K562 (cell line): ENCODE measurements at regions not wholly inside any gene's neighbourhood (a gene's known extent, or its start where the extent isn't known, plus 50 kb on each side); places are given as distances from the start of the nearest gene placed in this dataset.
"Not testable (repeated sequence)": the region's sequence is repeated elsewhere in the genome, so short reads cannot be mapped to it uniquely, and the experiment has no call there.

ENCODE experiments used
- ATAC-seq: fragments of 200-7000 bp; cut with Tn5 transposase; 3 replicates; pipeline ENCODE4 v1.9.1; 2020; ENCODE audit warnings: moderate library complexity
- BruUV-seq: library from RNA; stranded (reverse); fragments of 400-500 nt; replicated peaks from 2 replicates; lab custom pipeline; 2021; lab: Mats Ljungman, UMichigan
- CTCF ChIA-PET: fragments of 300-600 bp; formaldehyde crosslinking; extraction: SDS; loops from one replicate; lab custom pipeline; 2021; ENCODE audit warnings: low intra/inter-chr PET ratio; lab: Yijun Ruan, JAX
- POLR2A ChIA-PET: fragments of 300-600, 350-650 bp; sonication (Branson Sonifier 250); formaldehyde crosslinking; extraction: SDS; loops from one replicate; lab custom pipeline; 2021; ENCODE audit warnings: antibody characterized with exemption, inconsistent platforms; lab: Yijun Ruan, JAX
- DNase-seq, 4 experiments: peaks; one replicate each; pipeline versions ENCODE4 v3.0.0 to v3.0.0-alpha.2; 2011 to 2018; ENCODE audit warnings: low spot score in 3 of 4, mixed read lengths in 3 of 4; ENCODE audit errors: extremely low read depth in 1 of 4
- FAIRE-seq: peaks from 2 replicates; lab custom pipeline; 2011; peaks lifted over from hg19 to GRCh38; lab: Jason Lieb, UNC
- H2AFZ ChIP-seq: 2 replicates; pipeline ENCODE4 v1.6.0; 2011; ENCODE audit warnings: low read depth, low read length, control low read depth, inconsistent platforms
- H3K27ac ChIP-seq: fragments of 200-600 bp; 3 replicates; pipeline ENCODE4 v1.8.0; 2011; ENCODE audit warnings: low read depth, mild to moderate bottlenecking, control low read depth, inconsistent platforms, low read length, moderate library complexity, mixed read lengths; ENCODE audit errors: extremely low read depth
- H3K27me3 ChIP-seq, 2 experiments: fragments of 300-600 bp in 1 of 2; 2 replicates in 1 of 2; 3 replicates in 1 of 2; pipeline versions ENCODE4 v1.6.0 to v1.8.0; 2011; ENCODE audit warnings: inconsistent platforms in 2 of 2, low read length in 2 of 2, mild to moderate bottlenecking in 1 of 2, mixed read lengths in 1 of 2, moderate library complexity in 1 of 2; ENCODE audit not compliant: control insufficient read depth in 2 of 2, insufficient read depth in 2 of 2
- H3K36me3 ChIP-seq: fragments of 300-600 bp; 3 replicates; pipeline ENCODE4 v1.8.0; 2011; ENCODE audit warnings: mild to moderate bottlenecking, low read length, inconsistent platforms; ENCODE audit not compliant: control insufficient read depth, insufficient read depth
- H3K4me1 ChIP-seq, 2 experiments: fragments of 200-600 bp in 1 of 2; replicated peaks in 1 of 2; 2 replicates in 1 of 2; 3 replicates in 1 of 2; pipeline versions ENCODE4 v1.5.1 to v1.8.0; 2011; ENCODE audit warnings: inconsistent platforms in 2 of 2, low read length in 2 of 2, mild to moderate bottlenecking in 1 of 2, mixed read lengths in 1 of 2, moderate library complexity in 1 of 2; ENCODE audit not compliant: control insufficient read depth in 2 of 2, insufficient read depth in 2 of 2
- H3K4me2 ChIP-seq: 2 replicates; pipeline ENCODE4 v1.6.1; 2011; ENCODE audit warnings: low read length, control low read depth, inconsistent platforms, mixed read lengths; ENCODE audit not compliant: insufficient read depth
- H3K4me3 ChIP-seq: fragments of 200-600 bp; sonication (generic), shearing (Covaris generic); 2 replicates; pipeline ENCODE4 v1.5.1; 2016; ENCODE audit warnings: control low read depth, inconsistent platforms
- H3K79me2 ChIP-seq: fragments of 200-600 bp; 3 replicates; pipeline ENCODE4 v1.8.0; 2011; ENCODE audit warnings: low read length, inconsistent platforms; ENCODE audit not compliant: control insufficient read depth, insufficient read depth
- H3K9ac ChIP-seq, 2 experiments: 2 replicates each; pipeline versions ENCODE4 v1.6.0 to v1.6.1; 2011; ENCODE audit warnings: low read depth in 2 of 2, low read length in 2 of 2, control low read depth in 1 of 2, inconsistent platforms in 1 of 2, mild to moderate bottlenecking in 1 of 2, mixed read lengths in 1 of 2; ENCODE audit not compliant: insufficient read depth in 1 of 2
- H3K9me1 ChIP-seq: one replicate; pipeline ENCODE4 v1.6.0; 2011; ENCODE audit warnings: inconsistent platforms, mild to moderate bottlenecking, low read length, moderate library complexity; ENCODE audit not compliant: control insufficient read depth, insufficient read depth
- H3K9me3 ChIP-seq: replicated peaks from 2 replicates; pipeline ENCODE4 v1.5.1; 2011; ENCODE audit warnings: low read depth, low read length, inconsistent platforms; ENCODE audit not compliant: control insufficient read depth, insufficient read depth
- H4K20me1 ChIP-seq: replicated peaks from 2 replicates; pipeline ENCODE4 v1.6.1; 2011; ENCODE audit warnings: low read length, inconsistent platforms, mixed read lengths; ENCODE audit not compliant: control insufficient read depth, insufficient read depth
- ATF1 ChIP-seq, 2 experiments: fragments of 450-650 bp in 1 of 2; IDR thresholded peaks; 2 replicates each; pipeline ENCODE4 v1.6.1; 2016; ENCODE audit warnings: missing compliant biosample characterization in 1 of 2, missing genetic modification characterization in 1 of 2
- KDM2B ChIP-seq: fragments of 250-450 bp; sonication (Bioruptor Pico); IDR thresholded peaks from 2 replicates; pipeline ENCODE4 v1.8.0; 2021; ENCODE audit warnings: mild to moderate bottlenecking, moderate library complexity
- PTRF ChIP-seq: fragments of 450-650 bp; IDR thresholded peaks from 2 replicates; pipeline ENCODE4 v1.6.1; 2016; ENCODE audit warnings: mild to moderate bottlenecking, missing genetic modification characterization, missing compliant biosample characterization
- TBP ChIP-seq: optimal IDR thresholded peaks from 2 replicates; pipeline ENCODE3; 2011; ENCODE audit warnings: low read depth, low read length, improper control_type of control experiment
- TRIM25 ChIP-seq: fragments of 450-650 bp; IDR thresholded peaks from 2 replicates; pipeline ENCODE4 v1.7.0; 2016; ENCODE audit warnings: borderline replicate concordance
- ZNF766 ChIP-seq: fragments of 200-800 bp; sonication (Bioruptor generic); conservative IDR thresholded peaks from 2 replicates; pipeline ENCODE4 v1.6.1; 2016; ENCODE audit warnings: missing genetic modification characterization, missing compliant biosample characterization
- WGBS: fragments of 100-300 bp; shearing (Covaris generic); methylation state at CpG from one replicate; pipeline ENCODE4 v1.1.6; 2016; ENCODE audit warnings: low coverage, mixed read lengths; ENCODE audit not compliant: insufficient coverage; ENCODE audit errors: missing lambda C conversion rate; 5-methylcytosine and 5-hydroxymethylcytosine counted together
- in situ Hi-C: fragments of 300-500 bp; cut with MboI; formaldehyde crosslinking; loops from 4 replicates; pipeline ENCODE4 v1.15.0; 2018; ENCODE audit warnings: inconsistent platforms, mixed read lengths
- intact Hi-C: fragments of 100-400 bp; cut with micrococcal nuclease; formaldehyde crosslinking; loops from 2 replicates; pipeline ENCODE4 v1.14.2; 2022

- no peak for DNase-seq
- ChIA-PET CTCF (no interaction called here), POLR2A (no interaction called here)
- Histone ChIP-seq H3K36me3 (no peaks in the 10 kb centered on the region), H3K9me3 (no peaks in the 10 kb centered on the region; the same call in 1 of the 2 replicates), H3K9me1 (no peaks in the 10 kb centered on the region), H4K20me1 (no peaks in the 10 kb centered on the region), H3K4me2 (no peak overlapping the region), H3K79me2 (no peaks in the 10 kb centered on the region), H3K27me3 (no peaks in the 10 kb centered on the region), H3K4me1 (no peaks in the 10 kb centered on the region), H2AFZ (no peak overlapping the region), H3K27ac (no peak overlapping the region), H3K4me3 (no peak overlapping the region), H3K9ac (no peak overlapping the region)
- 4% methylated on average over 2 of the region's 2 CpGs for WGBS
- ATAC-seq = no peak
- intact Hi-C loops (no loop called here), in situ Hi-C loops (no loop called here)
- FAIRE-seq = no peak
- no TSS peak for BruUV-seq
- TF ChIP-seq ATF1 (CRISPR knock-in tag; IDR thresholded peaks at IDR 0.05) (no peak), ATF1 (tag; IDR thresholded peaks at IDR 0.05) (no peak), TRIM25 (no peak), KDM2B (no peak), TBP (no peak), PTRF (tag) (no peak), ZNF766 (CRISPR knock-in tag) (no peak)
Observed at GRCh38 chr4:167989815-167990214, 102.5 kb upstream of the ANXA10 start.

- POLR2A ChIA-PET, CTCF ChIA-PET, H3K27ac ChIP-seq, H3K79me2 ChIP-seq, H3K36me3 ChIP-seq, H3K9me3 ChIP-seq, ATAC-seq, H2AFZ ChIP-seq, in situ Hi-C loops, H3K4me1 ChIP-seq, H3K4me3 ChIP-seq, H3K9me1 ChIP-seq, H3K27me3 ChIP-seq, intact Hi-C loops, BruUV-seq, FAIRE-seq, H3K9ac ChIP-seq, DNase-seq, H4K20me1 ChIP-seq, H3K4me2 ChIP-seq: not testable (repeated sequence)
- WGBS = 2% methylated on average over 6 of the region's 6 CpGs
Observed at GRCh38 chr4:168008112-168008511, 84.2 kb upstream of the ANXA10 start.
